MCF 10A (cell line): ENCODE measurements at regions not wholly inside any gene's neighbourhood (a gene's known extent, or its start where the extent isn't known, plus 50 kb on each side); places are given as distances from the start of the nearest gene placed in this dataset.

Experiments
- BruUV-seq: library from RNA; stranded (reverse); fragments of 400-500 nt; replicated peaks from 2 replicates; lab custom pipeline; 2021; lab: Mats Ljungman, UMichigan
- CTCF ChIA-PET: fragments of 300-600 bp; sonication (Branson Sonifier 250); formaldehyde crosslinking; extraction: SDS; loops from one replicate; lab custom pipeline; 2021; ENCODE audit warnings: antibody characterized with exemption, inconsistent platforms; lab: Yijun Ruan, JAX
- POLR2A ChIA-PET: fragments of 300-600, 350-650 bp; sonication (Branson Sonifier 250); formaldehyde crosslinking; extraction: SDS; loops from one replicate; lab custom pipeline; 2020; ENCODE audit warnings: antibody characterized with exemption, inconsistent platforms; lab: Yijun Ruan, JAX
- DNase-seq: peaks from one replicate; pipeline ENCODE4 v3.0.0-alpha.2; 2018; ENCODE audit not compliant: unreplicated experiment
- H3K27ac Mint-ChIP-seq: one replicate; pipeline ENCODE4 v1.8.0; 2022; ENCODE audit warnings: mild to moderate bottlenecking, low read depth, mixed read lengths; ENCODE audit not compliant: unreplicated experiment
- H3K27me3 Mint-ChIP-seq: one replicate; pipeline ENCODE4 v1.8.0; 2022; ENCODE audit warnings: mixed read lengths; ENCODE audit not compliant: insufficient read depth, unreplicated experiment
- H3K36me3 Mint-ChIP-seq: one replicate; pipeline ENCODE4 v1.8.0; 2022; ENCODE audit warnings: mild to moderate bottlenecking, moderate library complexity, mixed read lengths; ENCODE audit not compliant: insufficient read depth, unreplicated experiment
- H3K4me1 Mint-ChIP-seq: one replicate; pipeline ENCODE4 v1.8.0; 2022; ENCODE audit warnings: mixed read lengths; ENCODE audit not compliant: insufficient read depth, unreplicated experiment
- H3K4me3 Mint-ChIP-seq: one replicate; pipeline ENCODE4 v1.8.0; 2022; ENCODE audit warnings: mild to moderate bottlenecking, moderate library complexity, mixed read lengths; ENCODE audit not compliant: unreplicated experiment
- H3K9me3 Mint-ChIP-seq: one replicate; pipeline ENCODE4 v1.8.0; 2022; ENCODE audit warnings: mixed read lengths; ENCODE audit not compliant: unreplicated experiment
- intact Hi-C: fragments of 100-400 bp; cut with micrococcal nuclease; formaldehyde crosslinking; loops from 2 replicates; pipeline ENCODE4 v1.14.1; 2022
- TF ChIP-seq, protein P1 (sequence below): fragments of 200-600 bp; IDR thresholded peaks from one replicate; pipeline ENCODE4 v1.8.0; 2022; ENCODE audit warnings: antibody characterized with exemption, mild to moderate bottlenecking; ENCODE audit not compliant: unreplicated experiment

DNA sequence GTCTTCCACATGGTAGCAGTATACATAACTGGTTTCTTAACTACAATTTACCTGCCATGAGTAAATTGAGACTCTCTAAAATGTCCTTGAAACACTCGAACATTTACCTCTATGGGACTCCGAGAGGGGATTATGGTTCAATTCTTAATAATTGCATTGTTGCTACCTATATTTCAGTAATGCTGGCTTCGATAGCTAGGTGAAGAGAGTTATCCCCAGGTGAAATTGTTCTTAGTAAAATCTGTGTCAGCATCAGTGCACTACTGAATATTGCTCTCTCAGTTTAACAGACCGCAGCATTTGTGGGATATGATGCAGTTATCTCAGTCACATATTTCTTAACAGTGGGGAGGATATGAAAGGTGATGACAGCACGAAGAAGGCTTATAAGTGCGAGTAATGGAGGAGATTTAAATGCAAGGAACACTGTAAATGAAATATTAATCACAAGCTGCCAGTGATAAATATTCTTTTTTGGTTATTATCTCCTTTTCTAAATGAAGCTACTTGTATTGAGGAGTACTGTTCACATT, 801.9 kb downstream of the BRINP3 start:
- Mint-ChIP-seq H3K27ac (no peak overlapping the region), H3K4me3 (no peak overlapping the region), H3K4me1 (no peaks in the 10 kb centered on the region), H3K27me3 (no peaks in the 10 kb centered on the region), H3K36me3 (no peaks in the 10 kb centered on the region), H3K9me3 (no peaks in the 10 kb centered on the region)
- ChIA-PET POLR2A (interaction anchor here (0.9 kb wide), 1 partner anchor 18 kb away, joined by 3 read pairs; no protein-coding TSS in a partner anchor), CTCF (interaction anchor here (0.6 to 0.8 kb wide), 2 partner anchors 12 to 360 kb away, joined by 3 to 4 read pairs; no protein-coding TSS in a partner anchor)
- DNase-seq, result no peak
- intact Hi-C loops, result loop anchor here (10.0 kb wide), 1 partner anchor 241 kb away; no protein-coding TSS in a partner anchor
- TF ChIP-seq, protein P1, sequence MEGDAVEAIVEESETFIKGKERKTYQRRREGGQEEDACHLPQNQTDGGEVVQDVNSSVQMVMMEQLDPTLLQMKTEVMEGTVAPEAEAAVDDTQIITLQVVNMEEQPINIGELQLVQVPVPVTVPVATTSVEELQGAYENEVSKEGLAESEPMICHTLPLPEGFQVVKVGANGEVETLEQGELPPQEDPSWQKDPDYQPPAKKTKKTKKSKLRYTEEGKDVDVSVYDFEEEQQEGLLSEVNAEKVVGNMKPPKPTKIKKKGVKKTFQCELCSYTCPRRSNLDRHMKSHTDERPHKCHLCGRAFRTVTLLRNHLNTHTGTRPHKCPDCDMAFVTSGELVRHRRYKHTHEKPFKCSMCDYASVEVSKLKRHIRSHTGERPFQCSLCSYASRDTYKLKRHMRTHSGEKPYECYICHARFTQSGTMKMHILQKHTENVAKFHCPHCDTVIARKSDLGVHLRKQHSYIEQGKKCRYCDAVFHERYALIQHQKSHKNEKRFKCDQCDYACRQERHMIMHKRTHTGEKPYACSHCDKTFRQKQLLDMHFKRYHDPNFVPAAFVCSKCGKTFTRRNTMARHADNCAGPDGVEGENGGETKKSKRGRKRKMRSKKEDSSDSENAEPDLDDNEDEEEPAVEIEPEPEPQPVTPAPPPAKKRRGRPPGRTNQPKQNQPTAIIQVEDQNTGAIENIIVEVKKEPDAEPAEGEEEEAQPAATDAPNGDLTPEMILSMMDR, result no peak
- BruUV-seq, result no TSS peak

DNA sequence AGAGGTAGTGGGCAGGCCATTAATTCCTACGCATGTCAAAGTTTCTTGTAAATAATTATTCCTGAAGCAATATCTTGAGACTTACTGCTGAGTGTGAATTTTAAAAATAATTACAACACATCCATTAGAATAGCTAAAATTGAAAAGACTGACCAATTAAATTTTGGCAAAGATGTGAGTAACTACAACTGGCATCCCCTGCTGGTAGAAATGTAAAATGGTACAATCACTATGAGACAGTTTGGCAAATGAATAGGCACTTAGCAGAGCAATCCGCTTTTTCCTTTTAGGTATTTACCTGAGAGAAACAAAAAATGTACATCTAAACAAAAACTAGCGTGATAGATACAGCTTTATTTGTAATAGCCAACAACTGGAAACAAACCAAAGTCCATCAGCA, 798.9 kb downstream of the BRINP3 start:
- ChIA-PET CTCF (interaction anchor here (0.6 to 0.8 kb wide), 3 partner anchors 24 to 642 kb away, joined by 3 to 6 read pairs (median 3); no protein-coding TSS in a partner anchor), POLR2A (interaction anchor here (0.7 kb wide), 1 partner anchor 108 kb away, joined by 4 read pairs; no protein-coding TSS in a partner anchor)
- H3K9me3 Mint-ChIP-seq, result no peaks in the 10 kb centered on the region
- no peaks in the 10 kb centered on the region for H3K36me3 Mint-ChIP-seq
- TF ChIP-seq, protein P1, result no peak
- no peak overlapping the region for H3K4me3 Mint-ChIP-seq
- H3K27me3 Mint-ChIP-seq, result no peaks in the 10 kb centered on the region
- H3K4me1 Mint-ChIP-seq, result no peaks in the 10 kb centered on the region
- intact Hi-C loops, result loop anchor here (10.0 kb wide), 1 partner anchor 244 kb away; no protein-coding TSS in a partner anchor
- H3K27ac Mint-ChIP-seq, result no peak overlapping the region
- DNase-seq, result no peak
- BruUV-seq, result no TSS peak

DNA sequence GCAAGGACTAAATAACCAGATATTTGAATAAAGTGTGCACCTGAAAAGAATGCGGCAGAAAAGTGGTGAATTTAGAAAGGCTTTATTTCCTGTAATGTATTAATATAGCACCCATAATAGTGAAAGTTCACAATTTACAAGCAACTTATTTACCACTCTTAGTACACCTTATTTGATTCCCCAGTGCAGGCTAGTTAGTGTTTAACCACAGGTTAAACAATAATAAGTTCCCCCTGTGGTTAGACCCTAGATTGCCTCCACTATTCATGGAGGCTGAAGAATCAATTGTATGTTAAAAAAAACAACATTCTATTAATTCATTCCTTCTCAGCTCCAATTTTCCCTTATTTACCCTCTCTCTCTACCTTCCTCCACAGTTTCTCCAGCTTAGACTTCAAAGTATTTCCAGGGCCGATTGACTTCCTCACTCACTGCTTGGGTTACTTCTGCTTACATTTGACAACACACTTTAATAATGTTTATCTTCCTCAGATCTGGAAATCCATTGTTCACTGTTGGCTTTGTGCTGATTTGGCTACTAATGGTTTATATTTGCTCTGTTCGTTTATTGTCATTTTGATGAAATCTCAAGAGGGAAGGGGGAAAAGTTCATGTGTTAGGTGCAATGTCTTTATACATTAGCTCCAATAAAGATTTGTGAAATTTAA, 796.3 kb downstream of the BRINP3 start:
- CTCF ChIA-PET, result interaction anchor here (0.7 to 1.0 kb wide), 2 partner anchors 15 to 899 kb away, joined by 3 to 4 read pairs; no protein-coding TSS in a partner anchor

More for the DNA sequence above, 796.3 kb downstream of the BRINP3 start:
- BruUV-seq, result no TSS peak
- H3K9me3 Mint-ChIP-seq, result no peaks in the 10 kb centered on the region
- H3K36me3 Mint-ChIP-seq, result no peaks in the 10 kb centered on the region
- no peak overlapping the region for H3K27ac Mint-ChIP-seq
- TF ChIP-seq, protein P1, result no peak
- intact Hi-C loops, result no loop called here
- H3K27me3 Mint-ChIP-seq, result no peaks in the 10 kb centered on the region
- no peaks in the 10 kb centered on the region for H3K4me1 Mint-ChIP-seq
- no peak for DNase-seq
- POLR2A ChIA-PET, result interaction anchor here (1.0 kb wide), 1 partner anchor 13 kb away, joined by 4 read pairs; no protein-coding TSS in a partner anchor
- H3K4me3 Mint-ChIP-seq, result no peak overlapping the region
